H9 (cell line): ENCODE measurements at regions not wholly inside any gene's neighbourhood (a gene's known extent, or its start where the extent isn't known, plus 50 kb on each side); places are given as distances from the start of the nearest gene placed in this dataset.

Experiments used
- DNase-seq: peaks from one replicate; pipeline ENCODE4 v3.0.0-alpha.2; 2017
- H2AFZ ChIP-seq: one replicate; pipeline ENCODE4 v1.6.1; 2013; ENCODE audit warnings: mild to moderate bottlenecking, low read length, control low read depth, moderate library complexity
- H2AK5ac ChIP-seq: 2 replicates; pipeline ENCODE4 v1.6.1; 2013; ENCODE audit warnings: low read length, control low read depth, mixed read lengths; ENCODE audit not compliant: insufficient read length
- H2BK120ac ChIP-seq: one replicate; pipeline ENCODE4 v1.6.1; 2013; ENCODE audit warnings: low read depth, mild to moderate bottlenecking, low read length, control low read depth, inconsistent platforms; ENCODE audit not compliant: poor library complexity, severe bottlenecking
- H2BK12ac ChIP-seq: 2 replicates; pipeline ENCODE4 v1.6.1; 2013; ENCODE audit warnings: low read length, control low read depth, mixed read lengths, low read depth; ENCODE audit not compliant: insufficient read length
- H2BK15ac ChIP-seq: 2 replicates; pipeline ENCODE4 v1.6.1; 2013; ENCODE audit warnings: low read depth, low read length, control low read depth
- H2BK20ac ChIP-seq: one replicate; pipeline ENCODE4 v1.6.1; 2013; ENCODE audit warnings: low read depth, mild to moderate bottlenecking, low read length, control low read depth, inconsistent platforms; ENCODE audit not compliant: poor library complexity, severe bottlenecking
- H2BK5ac ChIP-seq: 2 replicates; pipeline ENCODE4 v1.6.1; 2013; ENCODE audit warnings: low read length, control low read depth, mixed read lengths; ENCODE audit not compliant: insufficient read length
- H3K14ac ChIP-seq: 2 replicates; pipeline ENCODE4 v1.6.1; 2013; ENCODE audit warnings: low read length, control low read depth; ENCODE audit not compliant: insufficient read depth
- H3K18ac ChIP-seq: 2 replicates; pipeline ENCODE4 v1.6.1; 2013; ENCODE audit warnings: low read depth, mild to moderate bottlenecking, mixed read lengths, low read length, control low read depth; ENCODE audit not compliant: insufficient read length
- H3K23ac ChIP-seq: 2 replicates; pipeline ENCODE4 v1.6.1; 2013; ENCODE audit warnings: low read length, control low read depth, mixed read lengths, low read depth; ENCODE audit not compliant: insufficient read length
- H3K23me2 ChIP-seq: 2 replicates; pipeline ENCODE4 v1.6.1; 2013; ENCODE audit warnings: low read depth, mild to moderate bottlenecking, mixed read lengths, low read length, control low read depth; ENCODE audit not compliant: insufficient read length, poor library complexity, severe bottlenecking
- H3K27ac ChIP-seq: 2 replicates; pipeline ENCODE4 v1.5.1; 2013; ENCODE audit warnings: low read length, control low read depth, mixed read lengths, low read depth; ENCODE audit not compliant: insufficient read length
- H3K27me3 ChIP-seq: 2 replicates; pipeline ENCODE4 v1.6.1; 2013; ENCODE audit warnings: low read length, control low read depth, inconsistent platforms; ENCODE audit not compliant: insufficient read depth
- H3K4ac ChIP-seq: 2 replicates; pipeline ENCODE4 v1.6.1; 2013; ENCODE audit warnings: low read depth, mild to moderate bottlenecking, control low read depth, inconsistent platforms, low read length, moderate library complexity
- H3K4me1 ChIP-seq: 2 replicates; pipeline ENCODE4 v1.6.1; 2013; ENCODE audit warnings: low read length, control low read depth, inconsistent platforms; ENCODE audit not compliant: insufficient read depth
- H3K4me2 ChIP-seq: 2 replicates; pipeline ENCODE4 v1.6.1; 2013; ENCODE audit warnings: low read length, control low read depth, mixed read lengths; ENCODE audit not compliant: insufficient read length, insufficient read depth
- H3K56ac ChIP-seq: 2 replicates; pipeline ENCODE4 v1.6.1; 2013; ENCODE audit warnings: low read depth, mild to moderate bottlenecking, mixed read lengths, low read length, control low read depth; ENCODE audit not compliant: insufficient read length
- H3K79me1 ChIP-seq: 2 replicates; pipeline ENCODE4 v1.6.1; 2013; ENCODE audit warnings: low read depth, mild to moderate bottlenecking, moderate library complexity, low read length, control low read depth, inconsistent platforms; ENCODE audit not compliant: insufficient read depth, poor library complexity, severe bottlenecking
- H3K79me2 ChIP-seq: 2 replicates; pipeline ENCODE4 v1.6.1; 2013; ENCODE audit warnings: low read length, control low read depth, inconsistent platforms; ENCODE audit not compliant: insufficient read depth
- H3K9ac ChIP-seq: 2 replicates; pipeline ENCODE4 v1.6.1; 2013; ENCODE audit warnings: low read length, control low read depth, mixed read lengths; ENCODE audit not compliant: insufficient read length; ENCODE audit errors: extremely low read depth
- H3K9me3 ChIP-seq: one replicate; pipeline ENCODE4 v1.6.1; 2013; ENCODE audit warnings: low read depth, low read length, inconsistent platforms; ENCODE audit not compliant: control insufficient read depth
- H3T11ph ChIP-seq: one replicate; pipeline ENCODE4 v1.6.1; 2013; ENCODE audit warnings: mild to moderate bottlenecking, low read length, control low read depth, inconsistent platforms
- H4K20me1 ChIP-seq: one replicate; pipeline ENCODE4 v1.6.1; 2013; ENCODE audit not compliant: control insufficient read depth, insufficient read length, insufficient read depth
- H4K5ac ChIP-seq: 2 replicates; pipeline ENCODE4 v1.6.1; 2013; ENCODE audit warnings: low read depth, mild to moderate bottlenecking, mixed read lengths, low read length, control low read depth; ENCODE audit not compliant: insufficient read length
- H4K8ac ChIP-seq: replicated peaks from 2 replicates; pipeline ENCODE4 v1.6.1; 2013; ENCODE audit warnings: low read length, control low read depth, mixed read lengths, low read depth; ENCODE audit not compliant: insufficient read length
- H4K91ac ChIP-seq: 2 replicates; pipeline ENCODE4 v1.6.1; 2013; ENCODE audit warnings: low read depth, mild to moderate bottlenecking, moderate library complexity, mixed read lengths, low read length, control low read depth; ENCODE audit not compliant: insufficient read length
- H3K27ac Mint-ChIP-seq, 3 experiments: 2 replicates in 2 of 3; 3 replicates in 1 of 3; pipeline ENCODE4 v1.8.0; 2020 to 2021; ENCODE audit warnings: mixed read lengths in 3 of 3, mild to moderate bottlenecking in 1 of 3, moderate library complexity in 1 of 3
- H3K27me3 Mint-ChIP-seq: 2 replicates; pipeline ENCODE4 v1.8.0; 2021; ENCODE audit warnings: low read depth, mild to moderate bottlenecking, moderate library complexity, mixed read lengths
- H3K36me3 Mint-ChIP-seq, 3 experiments: 2 replicates in 2 of 3; 3 replicates in 1 of 3; pipeline ENCODE4 v1.8.0; 2020 to 2021; ENCODE audit warnings: low read depth in 3 of 3, mixed read lengths in 3 of 3; ENCODE audit not compliant: insufficient read depth in 1 of 3
- H3K4me1 Mint-ChIP-seq, 2 experiments: 2 replicates each; pipeline ENCODE4 v1.8.0; 2020; ENCODE audit warnings: mixed read lengths in 2 of 2
- H3K4me3 Mint-ChIP-seq, 2 experiments: 2 replicates in 1 of 2; 3 replicates in 1 of 2; pipeline ENCODE4 v1.8.0; 2020 to 2021; ENCODE audit warnings: mild to moderate bottlenecking in 2 of 2, mixed read lengths in 2 of 2, moderate library complexity in 1 of 2
- H3K9me3 Mint-ChIP-seq, 2 experiments: 2 replicates in 1 of 2; 3 replicates in 1 of 2; pipeline ENCODE4 v1.8.0; 2020; ENCODE audit warnings: mild to moderate bottlenecking in 2 of 2, mixed read lengths in 2 of 2, moderate library complexity in 1 of 2
- WGBS: extraction: QIAGEN DNeasy Blood & Tissue Kit; methylation state at CpG from one replicate; pipeline ENCODE4 v1.1.7; 2013; ENCODE audit warnings: missing lambda C conversion rate, low lambda C conversion rate, mixed read lengths; ENCODE audit not compliant: insufficient read length; ENCODE audit errors: extremely low coverage; 5-methylcytosine and 5-hydroxymethylcytosine counted together
- TF ChIP-seq, protein P1 (sequence below): fragments of 200-600 bp; sonication (generic); conservative IDR thresholded peaks from 3 replicates; pipeline ENCODE4 v1.8.0; 2021; ENCODE audit warnings: antibody characterized with exemption, mild to moderate bottlenecking

DNA sequence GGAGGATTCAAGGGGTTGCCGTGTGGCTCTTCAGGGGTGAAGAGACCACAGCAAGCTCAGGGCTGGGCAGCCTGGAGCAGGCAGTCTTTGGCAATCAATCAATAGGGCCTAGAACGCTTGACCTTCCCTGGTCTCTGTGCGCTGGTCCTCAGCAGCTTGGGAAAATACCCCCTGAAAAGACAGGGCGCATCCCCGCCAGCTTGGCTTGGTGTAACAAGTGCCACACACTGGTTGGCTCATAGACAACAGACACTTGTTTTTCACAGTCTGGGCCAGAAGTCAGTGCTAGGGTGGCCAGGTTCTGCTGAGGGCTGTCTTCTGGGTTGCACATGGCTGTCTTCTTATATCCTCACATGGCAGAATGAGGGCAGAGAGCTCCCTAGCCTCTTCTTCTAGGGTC, 141.1 kb downstream of the HSD17B3 start:
- Mint-ChIP-seq H3K36me3 (no peaks in the 10 kb centered on the region; a peak in 1 of 7 replicates), H3K27ac (no peak overlapping the region), H3K4me3 (no peak overlapping the region), H3K4me1 (peaks cover 7 to 12% of the 10 kb centered on the region in 2 experiments), H3K27me3 (peaks cover 13% of the 10 kb centered on the region), H3K9me3 (no peaks in the 10 kb centered on the region; a peak in 2 of 5 replicates)
- Histone ChIP-seq H3K23ac (no peak overlapping the region), H2BK20ac (no peak overlapping the region), H3K23me2 (no peaks in the 10 kb centered on the region), H3K4me1 (no peaks in the 10 kb centered on the region), H2AK5ac (no peak overlapping the region), H2BK120ac (no peak overlapping the region), H3K56ac (no peak overlapping the region), H4K8ac (no peak overlapping the region), H2BK15ac (no peak overlapping the region), H3K27me3 (no peaks in the 10 kb centered on the region), H3T11ph (no peak overlapping the region), H2BK12ac (no peak overlapping the region), H3K9ac (no peak overlapping the region), H3K79me2 (no peaks in the 10 kb centered on the region), H3K27ac (no peak overlapping the region), H3K18ac (no peak overlapping the region), H3K14ac (no peak overlapping the region), H2AFZ (no peak overlapping the region), H4K20me1 (no peaks in the 10 kb centered on the region), H4K5ac (no peak overlapping the region), H3K79me1 (no peaks in the 10 kb centered on the region), H3K9me3 (no peaks in the 10 kb centered on the region), H2BK5ac (no peak overlapping the region), H3K4ac (no peak overlapping the region), H3K4me2 (no peak overlapping the region), H4K91ac (no peak overlapping the region)
- TF ChIP-seq, protein P1, sequence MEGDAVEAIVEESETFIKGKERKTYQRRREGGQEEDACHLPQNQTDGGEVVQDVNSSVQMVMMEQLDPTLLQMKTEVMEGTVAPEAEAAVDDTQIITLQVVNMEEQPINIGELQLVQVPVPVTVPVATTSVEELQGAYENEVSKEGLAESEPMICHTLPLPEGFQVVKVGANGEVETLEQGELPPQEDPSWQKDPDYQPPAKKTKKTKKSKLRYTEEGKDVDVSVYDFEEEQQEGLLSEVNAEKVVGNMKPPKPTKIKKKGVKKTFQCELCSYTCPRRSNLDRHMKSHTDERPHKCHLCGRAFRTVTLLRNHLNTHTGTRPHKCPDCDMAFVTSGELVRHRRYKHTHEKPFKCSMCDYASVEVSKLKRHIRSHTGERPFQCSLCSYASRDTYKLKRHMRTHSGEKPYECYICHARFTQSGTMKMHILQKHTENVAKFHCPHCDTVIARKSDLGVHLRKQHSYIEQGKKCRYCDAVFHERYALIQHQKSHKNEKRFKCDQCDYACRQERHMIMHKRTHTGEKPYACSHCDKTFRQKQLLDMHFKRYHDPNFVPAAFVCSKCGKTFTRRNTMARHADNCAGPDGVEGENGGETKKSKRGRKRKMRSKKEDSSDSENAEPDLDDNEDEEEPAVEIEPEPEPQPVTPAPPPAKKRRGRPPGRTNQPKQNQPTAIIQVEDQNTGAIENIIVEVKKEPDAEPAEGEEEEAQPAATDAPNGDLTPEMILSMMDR, result no peak
- no CpG with 5 or more reads among the region's 5 CpGs for WGBS
- no peak for DNase-seq
